ENCODE measurements at regions not wholly inside any gene's neighbourhood (a gene's known extent, or its start where the extent isn't known, plus 50 kb on each side); places are given as distances from the start of the nearest gene placed in this dataset.

GRCh38 chr1:60664086-60664625 is 418.2 kb upstream of the NFIA start:
- H4K5ac ChIP-seq (ENCODE audit: insufficient read length, low read depth, low read length), result no peak overlapping the region
- H3K9me3 ChIP-seq (ENCODE audit: control insufficient read depth, low read depth, low read length), result no peaks in the 10 kb centered on the region
- H3K36me3 Mint-ChIP-seq (ENCODE audit: insufficient read depth in 1 of 3, low read depth in 3 of 3), result no peaks in the 10 kb centered on the region; a peak in 1 of 7 replicates
- no peak for TF ChIP-seq CTCF (conservative IDR thresholded peaks at IDR 0.05)
- H3K56ac ChIP-seq (ENCODE audit: insufficient read length, low read depth, low read length), result no peak overlapping the region
- H3K4me3 Mint-ChIP-seq, result no peak overlapping the region
- no peaks in the 10 kb centered on the region for H3K9me3 Mint-ChIP-seq
- H3K27me3 Mint-ChIP-seq (ENCODE audit: low read depth), result no peaks in the 10 kb centered on the region
- no peak overlapping the region for H3T11ph ChIP-seq (ENCODE audit: low read length)
- H3K4me1 Mint-ChIP-seq, result no peaks in the 10 kb centered on the region
- no peak overlapping the region for H4K8ac ChIP-seq (replicated peaks; ENCODE audit: insufficient read length, low read depth, low read length)
- H3K27ac ChIP-seq (ENCODE audit: insufficient read length, low read depth, low read length), result no peak overlapping the region
- no peaks in the 10 kb centered on the region for H3K79me1 ChIP-seq (ENCODE audit: insufficient read depth, low read depth, low read length, poor library complexity, severe bottlenecking)
- H4K91ac ChIP-seq (ENCODE audit: insufficient read length, low read depth, low read length), result no peak overlapping the region
- H3K18ac ChIP-seq (ENCODE audit: insufficient read length, low read depth, low read length), result no peak overlapping the region
- no peaks in the 10 kb centered on the region for H4K20me1 ChIP-seq (ENCODE audit: control insufficient read depth, insufficient read depth, insufficient read length)
- H2BK12ac ChIP-seq (ENCODE audit: insufficient read length, low read depth, low read length), result no peak overlapping the region
- H2BK5ac ChIP-seq (ENCODE audit: insufficient read length, low read length), result no peak overlapping the region
- no peak overlapping the region for H3K27ac Mint-ChIP-seq
- H3K23ac ChIP-seq (ENCODE audit: insufficient read length, low read depth, low read length), result no peak overlapping the region
- no peak overlapping the region for H2BK20ac ChIP-seq (ENCODE audit: low read depth, low read length, poor library complexity, severe bottlenecking)
- no peaks in the 10 kb centered on the region for H3K23me2 ChIP-seq (ENCODE audit: insufficient read length, low read depth, low read length, poor library complexity, severe bottlenecking)
- WGBS (ENCODE audit: extremely low coverage, insufficient read length, low lambda C conversion rate), result no CpG with 5 or more reads among the region's 2 CpGs
- no peaks in the 10 kb centered on the region for H3K4me1 ChIP-seq (ENCODE audit: insufficient read depth, low read length)
- no peak overlapping the region for H3K9ac ChIP-seq (ENCODE audit: extremely low read depth, insufficient read length, low read length)
- H2BK120ac ChIP-seq (ENCODE audit: low read depth, low read length, poor library complexity, severe bottlenecking), result no peak overlapping the region
- no peak overlapping the region for H3K14ac ChIP-seq (ENCODE audit: insufficient read depth, low read length)
- DNase-seq, result no peak
- no peak overlapping the region for H3K4ac ChIP-seq (ENCODE audit: low read depth, low read length)
- no peak overlapping the region for H2AK5ac ChIP-seq (ENCODE audit: insufficient read length, low read length)
- H3K79me2 ChIP-seq (ENCODE audit: insufficient read depth, low read length), result no peaks in the 10 kb centered on the region
- no peak overlapping the region for H2BK15ac ChIP-seq (ENCODE audit: low read depth, low read length)
- H3K27me3 ChIP-seq (ENCODE audit: insufficient read depth, low read length), result no peaks in the 10 kb centered on the region
- no peak overlapping the region for H3K4me2 ChIP-seq (ENCODE audit: insufficient read depth, insufficient read length, low read length)
- H2AFZ ChIP-seq (ENCODE audit: low read length), result no peak overlapping the region
